Subcutaneous abdominal adipose tissue (tissue), 5 donors: ENCODE measurements at regions not wholly inside any gene's neighbourhood (a gene's known extent, or its start where the extent isn't known, plus 50 kb on each side); places are given as distances from the start of the nearest gene placed in this dataset.

ENCODE experiments used
- H3K27ac ChIP-seq: one replicate; pipeline ENCODE4 v1.7.0; 2013; ENCODE audit warnings: low read depth, mild to moderate bottlenecking, inconsistent platforms, low read length, moderate library complexity
- H3K27me3 ChIP-seq, 5 donors: one replicate each; pipeline ENCODE4 v1.7.0; 2013; ENCODE audit warnings: low read length in 5 of 5, inconsistent platforms in 1 of 5; ENCODE audit not compliant: control insufficient read depth in 5 of 5, insufficient read depth in 4 of 5
- H3K36me3 ChIP-seq, 5 donors: one replicate each; pipeline ENCODE4 v1.7.0; 2013; ENCODE audit warnings: low read length in 5 of 5; ENCODE audit not compliant: control insufficient read depth in 5 of 5, insufficient read depth in 5 of 5
- H3K4me1 ChIP-seq, 5 donors: one replicate each; pipeline ENCODE4 v1.7.0; 2013; ENCODE audit warnings: low read length in 5 of 5, mild to moderate bottlenecking in 3 of 5, moderate library complexity in 1 of 5; ENCODE audit not compliant: control insufficient read depth in 5 of 5, insufficient read depth in 5 of 5
- H3K4me3 ChIP-seq, 5 donors: one replicate each; pipeline ENCODE4 v1.7.0; 2013; ENCODE audit warnings: low read length in 5 of 5, low read depth in 1 of 5
- H3K9ac ChIP-seq, 5 donors: one replicate each; pipeline ENCODE4 v1.7.0; 2013; ENCODE audit warnings: low read length in 5 of 5, mild to moderate bottlenecking in 4 of 5, moderate library complexity in 3 of 5
- H3K9me3 ChIP-seq, 5 donors: one replicate each; pipeline ENCODE4 v1.7.0; 2013; ENCODE audit warnings: low read length in 5 of 5; ENCODE audit not compliant: control insufficient read depth in 5 of 5
- donor health status: healthy.
- donor health status: healthy.
- donor health status: healthy.
- donor health status: healthy.
- donor health status: healthy.

GRCh38 chr3:135382621-135383020 is 582.9 kb upstream of the PPP2R3A start:
- no peak overlapping the region for H3K9ac ChIP-seq
- H3K4me3 ChIP-seq = no peak overlapping the region
- H3K27me3 ChIP-seq = no peaks in the 10 kb centered on the region
- no peak overlapping the region for H3K27ac ChIP-seq
- no peaks in the 10 kb centered on the region for H3K36me3 ChIP-seq
- no peaks in the 10 kb centered on the region for H3K4me1 ChIP-seq
- peaks cover 0 to 3% (median 0%) of the 10 kb centered on the region in 5 donors for H3K9me3 ChIP-seq

- Histone ChIP-seq H3K9me3 (peaks cover 0 to 3% (median 1%) of the 10 kb centered on the region in 5 donors), H3K36me3 (no peaks in the 10 kb centered on the region), H3K4me3 (no peak overlapping the region), H3K4me1 (no peaks in the 10 kb centered on the region), H3K27ac (no peak overlapping the region), H3K27me3 (no peaks in the 10 kb centered on the region), H3K9ac (no peak overlapping the region)
Observed at GRCh38 chr3:135383301-135383700, 582.2 kb upstream of the PPP2R3A start.

GRCh38 chr3:135392151-135392550 is 573.4 kb upstream of the PPP2R3A start:
- Histone ChIP-seq H3K27me3 (no peaks in the 10 kb centered on the region), H3K4me1 (peaks cover 0 to 5% (median 0%) of the 10 kb centered on the region in 5 donors), H3K4me3 (no peak overlapping the region), H3K36me3 (no peaks in the 10 kb centered on the region), H3K27ac (no peak overlapping the region), H3K9ac (no peak overlapping the region), H3K9me3 (peaks cover 10 to 46% (median 30%) of the 10 kb centered on the region in 5 donors)

- Histone ChIP-seq H3K4me3 (no peak overlapping the region), H3K9ac (no peak overlapping the region), H3K9me3 (peaks cover 10 to 46% (median 30%) of the 10 kb centered on the region in 5 donors), H3K36me3 (no peaks in the 10 kb centered on the region), H3K27me3 (no peaks in the 10 kb centered on the region), H3K4me1 (peaks cover 0 to 5% (median 0%) of the 10 kb centered on the region in 5 donors), H3K27ac (no peak overlapping the region)
Observed at GRCh38 chr3:135393159-135393558, 572.4 kb upstream of the PPP2R3A start.

GRCh38 chr3:135393898-135394525 is 571.5 kb upstream of the PPP2R3A start:
- no peaks in the 10 kb centered on the region for H3K27me3 ChIP-seq
- H3K4me1 ChIP-seq = peaks cover 0 to 5% (median 0%) of the 10 kb centered on the region in 5 donors
- H3K27ac ChIP-seq = no peak overlapping the region

GRCh38 chr3:135412475-135412874 is 553.1 kb upstream of the PPP2R3A start:
- Histone ChIP-seq H3K36me3 (no peaks in the 10 kb centered on the region), H3K27me3 (no peaks in the 10 kb centered on the region)

More at GRCh38 chr3:135393898-135394525, 571.5 kb upstream of the PPP2R3A start:
- Histone ChIP-seq H3K4me3 (no peak overlapping the region), H3K9ac (no peak overlapping the region), H3K9me3 (peaks cover 10 to 37% (median 25%) of the 10 kb centered on the region in 5 donors), H3K36me3 (no peaks in the 10 kb centered on the region)

GRCh38 chr3:135416182-135416581 is 549.3 kb upstream of the PPP2R3A start:
- Histone ChIP-seq H3K27ac (no peak overlapping the region), H3K27me3 (no peaks in the 10 kb centered on the region), H3K36me3 (no peaks in the 10 kb centered on the region), H3K9ac (no peak overlapping the region), H3K4me1 (no peaks in the 10 kb centered on the region), H3K9me3 (peaks cover 0 to 3% (median 0%) of the 10 kb centered on the region in 5 donors), H3K4me3 (no peak overlapping the region)

More at GRCh38 chr3:135412475-135412874, 553.1 kb upstream of the PPP2R3A start:
- Histone ChIP-seq H3K4me3 (no peak overlapping the region), H3K4me1 (no peaks in the 10 kb centered on the region), H3K27ac (no peak overlapping the region), H3K9me3 (no peaks in the 10 kb centered on the region), H3K9ac (no peak overlapping the region)

- Histone ChIP-seq H3K4me1 (no peaks in the 10 kb centered on the region), H3K27ac (no peak overlapping the region)
Observed at GRCh38 chr3:135419155-135419554, 546.4 kb upstream of the PPP2R3A start.

GRCh38 chr3:135426508-135426907 is 539.0 kb upstream of the PPP2R3A start:
- Histone ChIP-seq H3K27me3 (no peaks in the 10 kb centered on the region), H3K9me3 (peaks cover 0 to 2% (median 0%) of the 10 kb centered on the region in 5 donors), H3K4me1 (no peaks in the 10 kb centered on the region), H3K4me3 (no peak overlapping the region), H3K27ac (no peak overlapping the region), H3K9ac (no peak overlapping the region), H3K36me3 (no peaks in the 10 kb centered on the region)

More at GRCh38 chr3:135419155-135419554, 546.4 kb upstream of the PPP2R3A start:
- Histone ChIP-seq H3K9me3 (peaks cover 0 to 3% (median 0%) of the 10 kb centered on the region in 5 donors), H3K36me3 (no peaks in the 10 kb centered on the region), H3K9ac (no peak overlapping the region), H3K27me3 (no peaks in the 10 kb centered on the region), H3K4me3 (no peak overlapping the region)

- Histone ChIP-seq H3K9ac (no peak overlapping the region), H3K4me1 (no peaks in the 10 kb centered on the region), H3K9me3 (peaks cover 0 to 6% (median 3%) of the 10 kb centered on the region in 5 donors), H3K27me3 (no peaks in the 10 kb centered on the region), H3K4me3 (no peak overlapping the region), H3K36me3 (no peaks in the 10 kb centered on the region), H3K27ac (no peak overlapping the region)
Observed at GRCh38 chr3:135432402-135432801, 533.1 kb upstream of the PPP2R3A start.
